GM19372 (cell line): ENCODE measurements at regions not wholly inside any gene's neighbourhood (a gene's known extent, or its start where the extent isn't known, plus 50 kb on each side); places are given as distances from the start of the nearest gene placed in this dataset.
"Not testable (repeated sequence)": the region's sequence is repeated elsewhere in the genome, so short reads cannot be mapped to it uniquely, and the experiment has no call there.

Source experiments
- ATAC-seq: cut with Tn5 transposase; IDR thresholded peaks from one replicate; pipeline ENCODE4 v1.9.1; 2021; ENCODE audit warnings: mild to moderate bottlenecking, low read depth, moderate library complexity; ENCODE audit not compliant: unreplicated experiment

GRCh38 chr6:140462453-140463311, 1088.2 kb upstream of the CITED2 start:
- ATAC-seq = no peak

- no peak for ATAC-seq
Measured at GRCh38 chr6:140462076-140462452, 1087.6 kb upstream of the CITED2 start.

DNA sequence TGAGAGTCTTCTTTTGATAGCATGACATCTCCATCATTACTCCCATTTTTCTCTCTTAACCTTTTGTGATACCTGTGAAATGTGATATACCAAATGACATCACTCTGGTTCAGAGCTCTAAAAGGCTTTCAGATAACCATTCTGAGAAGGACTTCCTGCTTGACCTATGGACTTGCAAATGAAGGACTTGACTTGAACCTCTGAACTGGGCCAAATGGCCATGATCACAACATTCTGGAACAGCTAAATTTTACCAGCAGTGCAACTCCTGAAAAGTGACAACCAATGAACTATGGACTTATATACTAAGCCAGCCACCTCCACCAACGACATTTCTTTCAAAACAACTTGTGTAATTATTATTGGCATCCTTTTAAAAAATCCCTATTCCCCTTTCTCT, 1085.8 kb upstream of the CITED2 start:
- no peak for ATAC-seq

DNA sequence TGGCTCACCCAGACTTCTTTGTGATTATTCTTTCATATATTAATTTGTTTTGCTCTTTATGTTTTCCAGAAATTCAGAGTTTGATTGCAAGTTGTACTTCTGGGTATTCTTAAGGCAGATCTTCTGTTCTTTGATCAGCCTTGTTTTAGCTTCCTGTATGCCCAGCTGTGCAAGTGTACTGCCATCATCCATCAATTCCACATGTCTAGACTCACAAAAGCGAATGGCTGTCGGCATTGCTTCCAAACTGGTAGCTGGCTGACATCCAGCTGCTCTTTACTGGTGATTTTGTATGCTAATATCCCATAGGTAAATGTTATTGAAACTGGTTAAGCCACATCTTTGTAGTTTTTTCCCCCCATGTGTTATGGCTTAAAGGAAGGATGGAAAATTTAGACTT, 1084.8 kb upstream of the CITED2 start:
- no peak for ATAC-seq

DNA sequence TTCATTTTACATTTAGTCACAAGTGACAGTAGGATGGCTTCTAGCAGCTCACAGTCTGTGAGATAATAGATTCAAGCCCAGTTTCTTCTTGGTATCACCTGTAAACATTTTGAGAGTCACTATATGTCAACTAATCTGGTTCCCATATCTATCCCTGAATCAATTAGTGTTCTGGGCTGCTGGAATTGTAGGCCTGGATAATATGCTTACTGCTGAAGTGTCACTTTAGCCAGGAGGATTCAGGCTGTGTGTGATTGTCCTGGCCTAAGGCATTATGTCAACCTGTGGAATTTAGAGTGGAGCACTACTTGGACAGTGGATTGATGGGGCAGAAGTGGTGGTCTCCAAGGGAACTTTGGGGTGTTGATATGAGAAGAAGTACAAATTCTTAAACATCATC, 1071.8 kb upstream of the CITED2 start:
- ATAC-seq = no peak

- ATAC-seq = no peak
Measured at GRCh38 chr6:140445474-140446004, 1071.1 kb upstream of the CITED2 start.

DNA sequence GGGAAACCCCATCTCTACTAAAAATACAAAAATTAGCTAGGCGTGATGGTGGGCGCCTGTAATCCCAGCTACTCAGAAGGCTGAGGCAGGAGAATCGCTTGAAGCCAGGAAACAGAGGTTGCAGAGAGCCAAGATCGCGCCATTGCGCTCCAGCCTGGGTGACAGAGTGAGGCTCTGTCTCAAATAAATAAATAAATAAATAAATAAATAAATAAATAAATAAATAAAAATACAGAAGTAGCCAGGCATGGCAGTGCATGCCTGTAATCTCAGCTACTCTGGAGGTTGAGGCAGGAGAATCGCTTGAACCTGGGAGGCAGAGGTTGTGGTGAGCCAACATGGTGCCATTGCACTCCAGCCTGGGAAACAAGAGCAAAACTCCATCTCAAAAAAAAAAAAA, 1068.7 kb upstream of the CITED2 start:
- ATAC-seq = not testable (repeated sequence)

GRCh38 chr6:140441256-140441655, 1066.8 kb upstream of the CITED2 start:
- ATAC-seq = no peak

- no peak for ATAC-seq
Measured at GRCh38 chr6:140440223-140440835, 1065.9 kb upstream of the CITED2 start.

- no peak for ATAC-seq
Measured at GRCh38 chr6:140438346-140438735, 1063.9 kb upstream of the CITED2 start.

DNA sequence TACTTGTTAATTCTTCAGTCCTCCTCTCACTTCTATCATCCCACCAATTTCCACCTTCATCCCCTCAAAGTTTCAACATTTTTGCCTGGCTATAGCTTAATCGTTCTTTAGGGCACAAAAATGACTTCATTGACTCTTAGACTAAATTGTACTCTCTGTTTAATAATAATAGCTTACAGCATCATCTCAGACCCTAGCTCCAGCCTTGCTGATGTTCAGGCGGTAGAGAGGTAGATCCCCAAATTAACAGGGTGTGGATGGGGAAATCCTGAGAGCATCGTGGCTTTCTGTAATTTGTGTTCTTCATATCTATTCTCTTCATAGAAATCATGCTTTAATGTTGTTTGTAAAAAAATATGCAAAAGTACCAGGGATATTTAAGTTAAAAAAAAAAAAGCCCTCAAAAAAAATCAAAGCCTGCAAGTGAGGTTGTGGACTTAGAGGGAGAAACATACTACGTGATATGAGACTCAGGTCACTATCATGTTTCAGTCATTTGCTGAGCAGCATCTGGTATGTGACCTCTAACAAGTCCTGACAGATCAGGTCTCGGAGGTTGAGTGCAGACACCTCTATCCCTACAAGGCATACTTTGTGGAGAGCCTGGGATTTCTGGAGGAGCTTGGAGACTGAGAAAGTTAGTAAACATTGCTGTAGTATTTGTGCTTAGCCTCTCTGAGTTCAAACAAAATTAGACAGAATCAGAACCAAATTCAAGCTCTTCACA, 1063.3 kb upstream of the CITED2 start:
- ATAC-seq = no peak

- ATAC-seq = no peak
Measured at GRCh38 chr6:140436023-140436811, 1061.8 kb upstream of the CITED2 start.

GRCh38 chr6:140434761-140435160, 1060.3 kb upstream of the CITED2 start:
- no peak for ATAC-seq

DNA sequence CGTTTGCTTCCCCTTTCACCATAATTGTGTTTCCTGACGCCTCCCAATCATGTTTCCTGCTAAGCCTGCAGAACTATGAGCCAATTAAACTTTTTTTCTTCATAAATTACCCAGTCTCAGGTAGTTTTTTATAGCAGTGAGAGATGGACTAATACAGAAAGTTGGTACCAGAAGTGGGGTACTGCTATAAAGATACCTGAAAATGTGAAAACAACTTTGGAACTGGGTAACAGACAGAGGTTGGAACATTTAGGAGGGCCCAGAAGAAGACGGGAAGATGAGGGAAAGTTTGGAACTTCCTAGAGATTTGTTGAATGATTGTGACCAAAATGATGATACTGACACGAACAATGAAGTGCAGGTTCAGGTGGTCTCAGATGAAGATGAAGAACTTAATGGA, 1058.6 kb upstream of the CITED2 start:
- no peak for ATAC-seq

DNA sequence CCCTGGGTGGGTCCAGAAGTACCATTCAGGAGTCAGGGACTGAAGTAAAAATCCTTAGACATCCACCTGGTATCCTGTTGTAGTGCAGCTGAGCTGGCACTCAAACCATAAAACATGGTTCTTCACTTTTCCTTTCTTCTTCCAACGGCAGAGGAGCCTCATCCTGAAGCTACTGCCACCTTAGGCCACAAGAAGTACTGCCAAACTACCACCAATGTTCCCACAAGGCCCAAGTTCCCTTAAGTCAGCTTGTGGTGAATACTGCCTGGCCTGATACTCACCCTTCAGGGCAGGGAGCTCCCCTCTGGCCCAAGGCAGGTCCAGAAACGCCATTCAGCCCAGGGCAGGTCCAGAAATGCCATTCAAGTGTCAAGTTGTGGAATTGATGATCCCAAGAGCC, 1053.4 kb upstream of the CITED2 start:
- no peak for ATAC-seq

GRCh38 chr6:140414966-140415620, 1040.6 kb upstream of the CITED2 start:
- no peak for ATAC-seq

- no peak for ATAC-seq
Measured at GRCh38 chr6:140403020-140403419, 1028.6 kb upstream of the CITED2 start.

DNA sequence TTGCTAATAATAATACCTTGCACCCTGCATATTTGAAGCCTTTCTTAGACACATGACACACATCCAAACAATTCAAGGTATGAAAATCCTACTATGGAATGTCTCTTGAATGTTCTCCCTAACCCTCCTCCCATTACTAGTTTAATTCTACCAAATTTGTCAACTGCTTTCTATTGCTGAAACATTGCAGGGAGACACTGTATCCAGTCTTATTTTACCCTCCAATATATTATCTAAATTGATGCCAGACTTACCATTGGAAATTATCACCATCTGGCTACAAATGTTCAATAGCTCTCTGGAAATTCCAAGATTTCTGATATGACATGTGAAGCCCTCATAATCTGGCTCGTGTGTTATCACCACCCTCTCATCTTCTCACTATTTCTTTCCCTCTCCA, 1027.3 kb upstream of the CITED2 start:
- ATAC-seq = no peak

GRCh38 chr6:140398076-140398475, 1023.6 kb upstream of the CITED2 start:
- ATAC-seq = no peak

DNA sequence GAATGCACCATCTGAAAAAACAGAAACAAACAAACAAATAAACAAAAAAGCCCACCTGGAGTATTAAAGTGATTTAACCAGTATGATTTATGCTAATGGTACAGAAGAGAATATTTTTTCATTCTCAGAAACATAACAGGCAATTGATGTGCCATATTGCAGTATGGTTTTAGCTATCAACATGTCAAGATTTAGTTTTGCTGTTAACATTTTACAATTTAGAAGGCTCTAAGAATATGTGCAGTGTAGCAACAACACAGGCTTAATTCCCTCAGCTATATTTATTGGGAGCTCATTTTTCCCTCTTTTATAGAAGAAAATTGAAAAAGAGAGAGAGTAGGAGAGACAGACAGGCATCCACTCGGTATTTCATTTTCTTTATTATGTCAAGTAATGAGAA, 1022.7 kb upstream of the CITED2 start:
- no peak for ATAC-seq
